ENCODE measurements at regions not wholly inside any gene's neighbourhood (a gene's known extent, or its start where the extent isn't known, plus 50 kb on each side); places are given as distances from the start of the nearest gene placed in this dataset.
"Not testable (repeated sequence)": the region's sequence is repeated elsewhere in the genome, so short reads cannot be mapped to it uniquely, and the experiment has no call there.

DNA sequence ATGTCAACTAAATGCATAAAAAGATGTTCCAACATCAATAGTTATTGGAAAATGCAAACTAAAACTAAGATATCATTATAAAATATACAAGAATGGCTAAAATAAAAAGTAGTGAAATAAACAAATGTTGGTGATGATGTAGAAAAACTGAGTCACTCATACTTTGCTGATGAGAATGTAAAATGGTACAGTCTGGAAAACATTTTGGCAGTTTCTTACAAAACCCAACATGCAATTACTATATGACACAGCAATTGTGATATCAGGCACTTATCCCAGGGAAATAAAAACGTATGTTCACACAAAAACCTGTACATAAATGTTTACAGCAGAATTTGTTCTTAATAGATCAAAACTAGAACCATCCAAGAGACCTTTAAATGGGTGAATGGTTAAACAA is 182.6 kb downstream of the RTL9 start (continued):
- no peak for TF ChIP-seq ZNF781 (CRISPR knock-in tag; IDR thresholded peaks at IDR 0.05; ENCODE audit: borderline replicate concordance, not compliant biosample characterization)
- TF ChIP-seq EZH2 (conservative IDR thresholded peaks at IDR 0.05; ENCODE audit: low read depth, low read length), result no peak
- TF ChIP-seq LCORL (IDR thresholded peaks at IDR 0.05), result no peak
- TF ChIP-seq LCORL (CRISPR knock-in tag; IDR thresholded peaks at IDR 0.05), result no peak
- TF ChIP-seq, protein P1, sequence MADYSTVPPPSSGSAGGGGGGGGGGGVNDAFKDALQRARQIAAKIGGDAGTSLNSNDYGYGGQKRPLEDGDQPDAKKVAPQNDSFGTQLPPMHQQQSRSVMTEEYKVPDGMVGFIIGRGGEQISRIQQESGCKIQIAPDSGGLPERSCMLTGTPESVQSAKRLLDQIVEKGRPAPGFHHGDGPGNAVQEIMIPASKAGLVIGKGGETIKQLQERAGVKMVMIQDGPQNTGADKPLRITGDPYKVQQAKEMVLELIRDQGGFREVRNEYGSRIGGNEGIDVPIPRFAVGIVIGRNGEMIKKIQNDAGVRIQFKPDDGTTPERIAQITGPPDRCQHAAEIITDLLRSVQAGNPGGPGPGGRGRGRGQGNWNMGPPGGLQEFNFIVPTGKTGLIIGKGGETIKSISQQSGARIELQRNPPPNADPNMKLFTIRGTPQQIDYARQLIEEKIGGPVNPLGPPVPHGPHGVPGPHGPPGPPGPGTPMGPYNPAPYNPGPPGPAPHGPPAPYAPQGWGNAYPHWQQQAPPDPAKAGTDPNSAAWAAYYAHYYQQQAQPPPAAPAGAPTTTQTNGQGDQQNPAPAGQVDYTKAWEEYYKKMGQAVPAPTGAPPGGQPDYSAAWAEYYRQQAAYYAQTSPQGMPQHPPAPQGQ (CRISPR knock-in tag; IDR thresholded peaks at IDR 0.05; ENCODE audit: borderline replicate concordance), result no peak

DNA sequence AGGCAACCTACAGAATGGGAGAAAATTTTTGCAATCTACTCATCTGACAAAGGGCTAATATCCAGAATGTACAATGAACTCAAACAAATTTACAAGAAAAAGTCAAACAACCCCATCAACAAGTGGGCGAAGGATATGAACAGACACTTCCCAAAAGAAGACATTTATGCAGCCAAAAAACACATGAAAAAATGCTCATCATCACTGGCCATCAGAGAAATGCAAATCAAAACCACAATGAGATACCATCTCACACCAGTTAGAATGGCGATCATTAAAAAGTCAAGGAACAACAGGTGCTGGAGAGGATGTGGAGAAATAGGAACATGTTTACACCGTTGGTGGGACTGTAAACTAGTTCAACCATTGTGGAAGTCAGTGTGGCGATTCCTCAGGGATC is 192.2 kb downstream of the RTL9 start:
- BruUV-seq (replicated peaks); H3K27ac ChIP-seq (ENCODE audit: extremely low read length, insufficient read depth, low read length); ATAC-seq; H3K4me2 ChIP-seq (ENCODE audit: low read depth, low read length); H3K27me3 ChIP-seq (ENCODE audit: control insufficient read depth in 1 of 2, insufficient read depth in 2 of 2, low read length in 2 of 2); H3K79me2 ChIP-seq (ENCODE audit: insufficient read depth, low read length); H3K4me1 ChIP-seq (ENCODE audit: insufficient read depth, low read length); H2AFZ ChIP-seq (ENCODE audit: low read length); H3K4me3 ChIP-seq (replicated peaks in 1 of 3; ENCODE audit: insufficient read depth in 1 of 3, low read depth in 2 of 3, low read length in 3 of 3); FAIRE-seq; H3K9ac ChIP-seq (ENCODE audit: insufficient read depth, low read depth, low read length); H4K20me1 ChIP-seq (ENCODE audit: insufficient read depth, low read length); in situ Hi-C loops (cut with HindIII; ENCODE audit: extremely low pct_ligation_motif_present, low pct_unique_long_range_greater_than_20kb); CTCF ChIA-PET (ENCODE audit: low intra/inter-chr PET ratio, low total read pairs); H3K36me3 ChIP-seq (replicated peaks in 1 of 2; ENCODE audit: control insufficient read depth in 1 of 2, insufficient read depth in 2 of 2, low read length in 2 of 2); intact Hi-C loops (cut with micrococcal nuclease; ENCODE audit: unreplicated experiment); POLR2A ChIA-PET; H3K9me3 ChIP-seq (ENCODE audit: low read length); DNase-seq (ENCODE audit: low spot score): not testable (repeated sequence)
- WGBS (ENCODE audit: low lambda C conversion rate), result 50% methylated on average over 2 of the region's 4 CpGs

DNA sequence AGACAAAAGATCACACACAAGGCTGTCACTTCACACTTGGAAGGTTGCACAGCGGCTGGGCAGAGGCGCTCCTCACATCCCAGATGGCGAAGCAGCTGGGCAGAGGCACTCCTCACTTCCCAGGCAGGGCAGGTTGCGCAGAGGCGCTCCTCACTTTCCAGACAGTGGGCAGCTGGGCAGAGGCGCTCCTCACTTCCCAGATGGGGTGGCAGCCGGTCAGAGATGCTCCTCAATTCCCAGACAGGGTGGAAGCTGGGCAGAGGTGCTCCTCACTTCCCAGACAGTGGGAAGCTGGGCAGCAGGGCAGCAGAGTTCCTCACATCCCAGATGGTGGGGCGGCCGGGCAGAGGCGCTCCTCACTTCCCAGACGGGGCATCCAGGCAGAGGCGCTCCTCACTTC is 199.2 kb downstream of the RTL9 start:
- no peaks in the 10 kb centered on the region for H3K9me3 ChIP-seq (ENCODE audit: low read length)
- H3K27ac ChIP-seq (ENCODE audit: extremely low read length, insufficient read depth, low read length), result no peak overlapping the region
- FAIRE-seq (no peak), ATAC-seq (no peak), DNase-seq (ENCODE audit: low spot score) (no peak)
- no peak overlapping the region for H2AFZ ChIP-seq (ENCODE audit: low read length)
- intact Hi-C loops (cut with micrococcal nuclease; ENCODE audit: unreplicated experiment) (no loop called here), in situ Hi-C loops (cut with HindIII; ENCODE audit: extremely low pct_ligation_motif_present, low pct_unique_long_range_greater_than_20kb) (no loop called here)
- no peaks in the 10 kb centered on the region for H3K79me2 ChIP-seq (ENCODE audit: insufficient read depth, low read length)
- no peaks in the 10 kb centered on the region for H3K36me3 ChIP-seq (replicated peaks in 1 of 2; ENCODE audit: control insufficient read depth in 1 of 2, insufficient read depth in 2 of 2, low read length in 2 of 2)
- no TSS peak for BruUV-seq (replicated peaks)
- H3K4me3 ChIP-seq (replicated peaks in 1 of 3; ENCODE audit: insufficient read depth in 1 of 3, low read depth in 2 of 3, low read length in 3 of 3), result no peak overlapping the region
- no peak overlapping the region for H3K4me2 ChIP-seq (ENCODE audit: low read depth, low read length)
- WGBS (ENCODE audit: low lambda C conversion rate), result 100% methylated on average over 2 of the region's 12 CpGs
- POLR2A ChIA-PET, result no interaction called here
- no peaks in the 10 kb centered on the region for H4K20me1 ChIP-seq (ENCODE audit: insufficient read depth, low read length)
- H3K4me1 ChIP-seq (ENCODE audit: insufficient read depth, low read length), result no peaks in the 10 kb centered on the region
- H3K27me3 ChIP-seq (ENCODE audit: control insufficient read depth in 1 of 2, insufficient read depth in 2 of 2, low read length in 2 of 2), result no peaks in the 10 kb centered on the region
- H3K9ac ChIP-seq (ENCODE audit: insufficient read depth, low read depth, low read length), result no peak overlapping the region
- CTCF ChIA-PET (ENCODE audit: low intra/inter-chr PET ratio, low total read pairs), result no interaction called here
- no peak for TF ChIP-seq YEATS4 (CRISPR knock-in tag; IDR thresholded peaks at IDR 0.05; ENCODE audit: borderline replicate concordance)
- TF ChIP-seq, protein P2, sequence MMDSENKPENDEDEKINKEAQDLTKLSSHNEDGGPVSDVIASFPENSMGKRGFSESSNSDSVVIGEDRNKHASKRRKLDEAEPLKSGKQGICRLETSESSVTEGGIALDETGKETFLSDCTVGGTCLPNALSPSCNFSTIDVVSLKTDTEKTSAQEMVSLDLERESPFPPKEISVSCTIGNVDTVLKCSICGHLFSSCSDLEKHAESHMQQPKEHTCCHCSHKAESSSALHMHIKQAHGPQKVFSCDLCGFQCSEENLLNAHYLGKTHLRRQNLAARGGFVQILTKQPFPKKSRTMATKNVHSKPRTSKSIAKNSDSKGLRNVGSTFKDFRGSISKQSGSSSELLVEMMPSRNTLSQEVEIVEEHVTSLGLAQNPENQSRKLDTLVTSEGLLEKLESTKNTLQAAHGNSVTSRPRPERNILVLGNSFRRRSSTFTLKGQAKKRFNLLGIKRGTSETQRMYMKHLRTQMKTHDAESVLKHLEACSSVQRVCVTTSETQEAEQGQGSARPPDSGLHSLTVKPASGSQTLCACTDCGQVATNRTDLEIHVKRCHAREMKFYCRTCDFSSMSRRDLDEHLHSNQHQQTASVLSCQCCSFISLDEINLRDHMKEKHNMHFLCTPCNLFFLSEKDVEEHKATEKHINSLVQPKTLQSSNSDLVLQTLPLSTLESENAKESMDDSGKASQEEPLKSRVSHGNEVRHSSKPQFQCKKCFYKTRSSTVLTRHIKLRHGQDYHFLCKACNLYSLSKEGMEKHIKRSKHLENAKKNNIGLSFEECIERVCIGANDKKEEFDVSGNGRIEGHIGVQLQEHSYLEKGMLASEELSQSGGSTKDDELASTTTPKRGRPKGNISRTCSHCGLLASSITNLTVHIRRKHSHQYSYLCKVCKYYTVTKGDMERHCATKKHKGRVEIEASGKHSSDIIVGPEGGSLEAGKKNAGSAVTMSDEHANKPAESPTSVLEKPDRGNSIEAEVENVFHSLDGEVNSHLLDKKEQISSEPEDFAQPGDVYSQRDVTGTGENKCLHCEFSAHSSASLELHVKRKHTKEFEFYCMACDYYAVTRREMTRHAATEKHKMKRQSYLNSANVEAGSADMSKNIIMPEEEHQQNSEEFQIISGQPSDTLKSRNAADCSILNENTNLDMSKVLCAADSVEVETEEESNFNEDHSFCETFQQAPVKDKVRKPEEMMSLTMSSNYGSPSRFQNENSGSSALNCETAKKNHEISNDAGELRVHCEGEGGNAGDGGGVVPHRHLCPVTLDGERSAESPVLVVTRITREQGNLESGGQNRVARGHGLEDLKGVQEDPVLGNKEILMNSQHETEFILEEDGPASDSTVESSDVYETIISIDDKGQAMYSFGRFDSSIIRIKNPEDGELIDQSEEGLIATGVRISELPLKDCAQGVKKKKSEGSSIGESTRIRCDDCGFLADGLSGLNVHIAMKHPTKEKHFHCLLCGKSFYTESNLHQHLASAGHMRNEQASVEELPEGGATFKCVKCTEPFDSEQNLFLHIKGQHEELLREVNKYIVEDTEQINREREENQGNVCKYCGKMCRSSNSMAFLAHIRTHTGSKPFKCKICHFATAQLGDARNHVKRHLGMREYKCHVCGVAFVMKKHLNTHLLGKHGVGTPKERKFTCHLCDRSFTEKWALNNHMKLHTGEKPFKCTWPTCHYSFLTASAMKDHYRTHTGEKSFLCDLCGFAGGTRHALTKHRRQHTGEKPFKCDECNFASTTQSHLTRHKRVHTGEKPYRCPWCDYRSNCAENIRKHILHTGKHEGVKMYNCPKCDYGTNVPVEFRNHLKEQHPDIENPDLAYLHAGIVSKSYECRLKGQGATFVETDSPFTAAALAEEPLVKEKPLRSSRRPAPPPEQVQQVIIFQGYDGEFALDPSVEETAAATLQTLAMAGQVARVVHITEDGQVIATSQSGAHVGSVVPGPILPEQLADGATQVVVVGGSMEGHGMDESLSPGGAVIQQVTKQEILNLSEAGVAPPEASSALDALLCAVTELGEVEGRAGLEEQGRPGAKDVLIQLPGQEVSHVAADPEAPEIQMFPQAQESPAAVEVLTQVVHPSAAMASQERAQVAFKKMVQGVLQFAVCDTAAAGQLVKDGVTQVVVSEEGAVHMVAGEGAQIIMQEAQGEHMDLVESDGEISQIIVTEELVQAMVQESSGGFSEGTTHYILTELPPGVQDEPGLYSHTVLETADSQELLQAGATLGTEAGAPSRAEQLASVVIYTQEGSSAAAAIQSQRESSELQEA (CRISPR knock-in tag; IDR thresholded peaks at IDR 0.05; ENCODE audit: not compliant biosample characterization), result no peak

Data from HepG2 (cell line).